GM21381 (cell line): ENCODE measurements at regions not wholly inside any gene's neighbourhood (a gene's known extent, or its start where the extent isn't known, plus 50 kb on each side); places are given as distances from the start of the nearest gene placed in this dataset.
"Not testable (repeated sequence)": the region's sequence is repeated elsewhere in the genome, so short reads cannot be mapped to it uniquely, and the experiment has no call there.

Experiments
- ATAC-seq: cut with Tn5 transposase; IDR thresholded peaks from one replicate; pipeline ENCODE4 v1.9.1; 2021; ENCODE audit warnings: mild to moderate bottlenecking, moderate library complexity; ENCODE audit not compliant: unreplicated experiment

- ATAC-seq: no peak
Measured at GRCh38 chr5:124622851-124623250, 123.6 kb downstream of the ZNF608 start.

GRCh38 chr5:124621279-124621678 is 125.2 kb downstream of the ZNF608 start:
- no peak for ATAC-seq

- ATAC-seq: no peak
Measured at GRCh38 chr5:124620743-124621142, 125.7 kb downstream of the ZNF608 start.

- no peak for ATAC-seq
Measured at GRCh38 chr5:124619121-124619520, 127.3 kb downstream of the ZNF608 start.

GRCh38 chr5:124617787-124618186 is 128.7 kb downstream of the ZNF608 start:
- no peak for ATAC-seq

- ATAC-seq: no peak
Measured at GRCh38 chr5:124614836-124615385, 131.5 kb downstream of the ZNF608 start.

- ATAC-seq: no peak
Measured at GRCh38 chr5:124614105-124614504, 132.3 kb downstream of the ZNF608 start.

GRCh38 chr5:124613273-124613953 is 133.0 kb downstream of the ZNF608 start:
- no peak for ATAC-seq

- no peak for ATAC-seq
Measured at GRCh38 chr5:124612023-124612422, 134.4 kb downstream of the ZNF608 start.

GRCh38 chr5:124611262-124611661 is 135.2 kb downstream of the ZNF608 start:
- not testable (repeated sequence) for ATAC-seq

- not testable (repeated sequence) for ATAC-seq
Measured at GRCh38 chr5:124609685-124610084, 136.8 kb downstream of the ZNF608 start.

GRCh38 chr5:124606543-124606942 is 139.9 kb downstream of the ZNF608 start:
- ATAC-seq: no peak

- no peak for ATAC-seq
Measured at GRCh38 chr5:124606093-124606492, 140.3 kb downstream of the ZNF608 start.

GRCh38 chr5:124605541-124605940 is 140.9 kb downstream of the ZNF608 start:
- ATAC-seq: no peak

- no peak for ATAC-seq
Measured at GRCh38 chr5:124604419-124604818, 142.0 kb downstream of the ZNF608 start.

- no peak for ATAC-seq
Measured at GRCh38 chr5:124602925-124603650, 143.4 kb downstream of the ZNF608 start.

- peak; percentile 40 for ATAC-seq
Measured at GRCh38 chr5:124599028-124599973, 147.1 kb downstream of the ZNF608 start.

- ATAC-seq: no peak
Measured at GRCh38 chr5:124596595-124597421, 149.6 kb downstream of the ZNF608 start.

- ATAC-seq: no peak
Measured at GRCh38 chr5:124593952-124594351, 152.5 kb downstream of the ZNF608 start.

- no peak for ATAC-seq
Measured at GRCh38 chr5:124592891-124593290, 153.5 kb downstream of the ZNF608 start.
